Stimulated activated CD4-positive, alpha-beta T cell treated with anti-CD3 and anti-CD28 coated beads, TNF-alpha, amount 100 ng/mL, for 1 hour (primary cell): ENCODE measurements at regions not wholly inside any gene's neighbourhood (a gene's known extent, or its start where the extent isn't known, plus 50 kb on each side); places are given as distances from the start of the nearest gene placed in this dataset.

Experiments used
- DNase-seq, 3 donors: peaks; one replicate each; pipeline ENCODE4 v3.0.0-alpha.2; 2020; ENCODE audit warnings: low read depth in 3 of 3, low spot score in 1 of 3

- no peak for DNase-seq
Measured at GRCh38 chr2:176753205-176753604, 459.4 kb upstream of the HNRNPA3 start.

GRCh38 chr2:176753752-176754474 is 458.7 kb upstream of the HNRNPA3 start:
- DNase-seq = no peak

DNA sequence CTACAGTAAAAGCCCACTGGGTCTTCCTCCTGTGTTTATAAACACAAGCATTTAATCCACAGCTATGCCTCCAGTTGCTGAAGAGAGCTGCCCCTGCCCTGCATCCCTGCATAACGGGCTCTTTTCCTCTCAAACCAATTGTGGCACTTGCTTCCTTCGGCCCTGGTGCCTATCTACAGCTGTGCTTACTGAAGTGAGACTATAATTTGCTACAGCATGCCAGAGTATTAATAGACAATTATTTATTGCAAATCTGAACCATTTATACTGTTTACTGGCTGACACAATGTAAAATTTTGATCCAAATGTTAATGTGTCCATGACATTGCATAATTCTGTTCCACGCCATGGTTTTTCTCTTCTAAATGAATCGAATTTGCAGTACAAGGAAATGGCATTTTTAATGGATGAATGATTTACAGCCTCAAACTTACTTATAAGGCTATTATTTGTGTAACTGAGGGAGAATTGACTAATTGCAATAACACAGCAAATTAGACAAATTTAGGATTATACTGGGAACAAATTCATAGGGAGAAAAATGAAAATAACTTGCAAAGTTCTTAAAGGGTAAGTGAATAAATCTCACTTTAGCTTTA is 457.0 kb upstream of the HNRNPA3 start:
- DNase-seq = no peak

GRCh38 chr2:176758426-176758825 is 454.2 kb upstream of the HNRNPA3 start:
- no peak for DNase-seq

DNA sequence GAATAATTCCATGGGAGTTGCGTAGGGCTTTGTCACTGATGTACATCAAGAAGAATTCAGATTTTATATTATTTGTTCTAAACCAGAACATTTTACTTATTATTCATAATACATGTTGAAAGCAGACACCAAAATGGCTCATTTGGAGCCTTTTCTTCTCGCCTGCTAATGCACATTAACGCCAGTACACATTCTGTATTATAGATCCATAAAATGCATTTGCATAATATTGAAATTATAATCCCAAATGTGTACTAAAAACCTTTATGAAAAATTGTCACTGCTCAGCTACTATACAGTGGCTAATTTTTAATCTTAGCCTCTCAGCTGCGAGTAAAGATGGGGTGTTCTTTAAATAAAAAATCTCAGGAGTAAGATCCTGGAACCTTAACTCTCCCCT is 452.2 kb upstream of the HNRNPA3 start:
- no peak for DNase-seq

- DNase-seq = no peak
Measured at GRCh38 chr2:176763130-176763529, 449.5 kb upstream of the HNRNPA3 start.

- no peak for DNase-seq
Measured at GRCh38 chr2:176763851-176764404, 448.7 kb upstream of the HNRNPA3 start.

DNA sequence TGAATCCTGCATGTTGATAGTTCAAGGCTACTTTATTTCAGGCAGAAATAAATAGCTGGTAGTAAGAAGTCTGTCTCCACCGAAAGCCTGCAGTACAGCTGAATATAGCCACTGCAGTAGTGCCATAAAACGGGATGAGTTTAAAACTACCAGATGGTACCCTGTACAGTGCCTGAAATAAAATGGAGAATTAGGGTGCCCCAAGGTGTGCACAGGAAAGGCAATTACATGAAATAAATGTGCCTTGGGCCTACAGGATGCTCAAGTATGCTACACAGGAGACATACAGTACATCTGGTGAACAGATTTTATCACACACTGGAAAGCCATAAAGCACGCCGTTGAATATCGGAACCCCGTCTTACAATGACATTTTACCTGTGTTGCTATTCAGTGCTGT is 447.7 kb upstream of the HNRNPA3 start:
- no peak for DNase-seq

DNA sequence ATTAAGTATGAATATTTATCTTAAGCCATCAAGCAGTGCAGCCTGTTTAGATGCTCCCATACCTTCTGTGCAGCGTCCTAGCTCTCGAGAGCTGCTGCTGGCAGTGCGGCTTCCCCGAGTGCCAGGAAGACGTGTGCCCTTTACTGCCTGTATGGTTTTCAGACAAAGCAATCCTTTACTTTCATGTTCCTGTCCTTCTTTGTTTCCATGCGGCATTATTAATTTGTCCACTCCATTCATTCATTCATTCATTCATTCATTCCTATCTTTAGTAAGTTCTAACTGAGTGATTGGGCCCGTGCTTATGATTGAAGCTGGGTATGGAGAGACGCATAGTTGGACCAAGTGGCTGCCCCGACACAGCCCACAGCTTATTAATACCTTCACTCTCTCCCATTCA is 446.6 kb upstream of the HNRNPA3 start:
- DNase-seq = no peak

DNA sequence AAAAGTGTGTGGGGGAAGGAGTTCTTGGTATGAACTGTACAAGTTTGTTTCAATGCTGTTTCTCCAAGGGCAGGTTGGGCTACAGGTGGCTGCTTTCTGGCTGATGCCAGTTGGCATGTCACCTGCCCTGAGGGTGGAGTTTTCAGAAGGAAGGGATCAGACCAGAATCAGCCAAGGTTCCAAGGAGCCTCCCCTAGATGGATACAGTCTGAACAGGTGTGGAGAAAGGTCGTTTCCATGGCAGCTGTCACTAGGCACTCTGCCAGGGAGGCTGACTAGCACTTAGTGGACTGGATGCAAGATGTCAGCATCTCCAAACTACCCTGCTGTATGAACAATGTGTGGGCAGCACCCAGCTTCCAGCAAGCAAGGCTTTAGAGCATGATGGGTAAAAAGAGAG is 444.4 kb upstream of the HNRNPA3 start:
- DNase-seq = no peak

DNA sequence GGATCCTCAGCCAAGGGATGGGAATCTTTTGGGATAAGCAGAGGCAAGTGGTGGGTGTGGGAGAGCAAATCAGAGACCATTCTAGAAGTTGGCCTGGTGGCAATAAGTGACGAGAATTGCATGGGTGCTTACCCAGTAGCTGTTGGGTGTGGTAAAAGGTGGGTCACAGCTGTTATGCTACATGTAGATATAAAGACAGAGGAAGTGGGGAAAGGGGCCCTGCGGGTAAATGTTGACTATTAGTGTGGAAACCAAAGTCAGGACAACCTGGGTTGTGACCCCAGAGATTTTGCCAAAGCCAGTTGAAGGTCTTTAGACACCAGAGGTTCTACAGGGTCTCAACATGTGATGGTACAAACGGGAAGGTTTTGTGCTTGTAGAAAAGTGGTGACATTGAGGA is 443.6 kb upstream of the HNRNPA3 start:
- no peak for DNase-seq

GRCh38 chr2:176769499-176770370 is 442.9 kb upstream of the HNRNPA3 start:
- DNase-seq = no peak

GRCh38 chr2:176772816-176773215 is 439.8 kb upstream of the HNRNPA3 start:
- no peak for DNase-seq

DNA sequence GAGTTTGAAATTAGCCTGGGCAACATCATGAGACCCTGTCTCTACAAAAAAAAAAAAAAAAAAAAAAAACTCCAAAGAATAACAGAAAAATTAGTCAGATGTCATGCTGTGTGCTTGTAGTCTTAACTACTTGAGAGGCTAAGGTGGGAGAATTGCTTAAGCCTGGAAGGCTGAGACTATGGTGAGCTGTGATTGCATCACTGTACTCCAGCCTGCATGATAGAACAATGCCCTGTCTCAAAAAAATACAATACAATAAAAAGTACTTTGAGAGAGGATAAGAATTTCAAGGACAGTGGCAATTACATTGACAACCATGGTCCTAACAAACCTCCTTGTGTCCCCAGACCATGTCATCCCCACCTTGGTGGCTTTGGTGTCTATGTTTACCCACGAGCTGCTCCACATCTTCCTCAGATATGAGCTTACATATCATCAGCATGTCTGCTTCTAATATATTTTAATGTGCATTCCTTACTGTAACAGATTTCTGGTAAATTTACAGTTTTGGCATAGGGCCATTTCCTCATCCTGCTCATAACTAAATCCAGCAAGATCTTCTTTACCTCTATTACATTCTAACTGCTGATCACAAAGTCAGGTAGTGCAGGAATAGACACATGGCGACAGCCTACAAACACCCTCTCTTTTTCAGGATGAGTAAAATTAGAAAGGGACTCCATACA is 437.7 kb upstream of the HNRNPA3 start:
- DNase-seq = no peak

- no peak for DNase-seq
Measured at GRCh38 chr2:176777262-176777661, 435.3 kb upstream of the HNRNPA3 start.

DNA sequence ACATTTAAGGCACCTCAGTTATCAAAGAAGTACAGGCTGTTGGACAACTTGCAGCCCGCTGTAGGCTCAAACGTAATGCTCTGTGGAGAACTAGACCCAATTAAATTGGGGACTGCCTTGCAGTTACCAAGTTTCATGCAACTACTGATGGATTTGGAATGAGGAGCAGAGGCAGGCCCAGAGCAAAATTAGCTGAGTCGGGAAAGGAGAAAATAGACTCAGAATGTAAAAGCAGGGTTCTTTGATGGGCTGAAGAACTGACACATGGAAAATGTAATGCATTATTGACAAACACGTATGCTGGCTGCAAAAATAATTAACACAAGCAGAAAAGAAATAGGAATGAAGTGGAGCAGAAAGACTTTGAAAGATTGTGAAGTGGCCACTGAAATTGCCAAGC is 432.7 kb upstream of the HNRNPA3 start:
- DNase-seq = no peak

DNA sequence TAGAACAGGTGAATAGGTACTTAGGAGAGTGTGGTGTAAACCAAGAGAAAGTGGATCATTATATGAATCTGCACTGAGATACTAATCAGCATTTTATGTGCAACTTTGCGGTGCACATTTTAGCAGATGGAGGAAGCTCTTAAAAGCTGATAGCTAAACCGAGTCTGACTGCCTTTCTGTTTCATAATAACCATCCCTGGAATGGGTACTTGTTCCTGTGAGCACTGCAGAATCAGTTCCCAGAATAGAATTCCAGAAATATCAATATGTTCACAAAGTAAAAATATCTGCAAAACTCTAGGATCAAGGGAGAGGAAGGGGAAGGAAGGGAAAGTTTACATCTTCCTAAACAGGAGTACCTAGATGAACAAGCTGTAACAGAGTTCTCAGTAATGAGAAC is 432.2 kb upstream of the HNRNPA3 start:
- DNase-seq = no peak

DNA sequence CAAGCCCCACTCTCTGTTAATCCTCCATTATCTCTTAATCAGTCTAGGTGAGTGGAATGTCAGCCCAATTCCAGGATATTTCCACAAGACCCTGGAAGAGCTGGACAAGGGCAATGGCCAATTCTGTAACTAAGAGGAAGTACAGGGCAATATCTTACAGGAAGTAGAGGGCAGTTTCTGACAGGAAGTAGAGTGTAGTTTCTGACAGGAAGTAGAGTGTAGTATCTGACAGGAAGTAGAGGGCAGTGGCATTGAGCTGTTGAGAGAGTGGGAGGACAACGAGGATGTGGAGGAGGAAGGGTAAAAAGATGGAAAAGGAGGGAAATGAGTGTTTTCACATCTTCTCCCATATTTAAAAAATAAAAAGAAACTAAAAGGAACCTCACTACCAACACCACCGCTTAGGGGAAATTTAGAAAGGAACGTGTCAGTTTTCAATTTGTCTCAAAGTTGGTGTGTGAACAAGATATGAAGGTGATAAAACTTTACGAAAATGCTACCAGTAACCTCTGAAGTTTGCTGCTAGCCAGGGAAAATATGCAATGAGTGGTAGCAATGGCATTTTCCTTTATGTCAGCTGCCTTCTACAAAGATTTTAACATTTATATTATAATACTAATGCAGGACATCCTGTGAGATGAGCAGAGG is 430.9 kb upstream of the HNRNPA3 start:
- DNase-seq = no peak

- DNase-seq = no peak
Measured at GRCh38 chr2:176784633-176785200, 427.9 kb upstream of the HNRNPA3 start.

DNA sequence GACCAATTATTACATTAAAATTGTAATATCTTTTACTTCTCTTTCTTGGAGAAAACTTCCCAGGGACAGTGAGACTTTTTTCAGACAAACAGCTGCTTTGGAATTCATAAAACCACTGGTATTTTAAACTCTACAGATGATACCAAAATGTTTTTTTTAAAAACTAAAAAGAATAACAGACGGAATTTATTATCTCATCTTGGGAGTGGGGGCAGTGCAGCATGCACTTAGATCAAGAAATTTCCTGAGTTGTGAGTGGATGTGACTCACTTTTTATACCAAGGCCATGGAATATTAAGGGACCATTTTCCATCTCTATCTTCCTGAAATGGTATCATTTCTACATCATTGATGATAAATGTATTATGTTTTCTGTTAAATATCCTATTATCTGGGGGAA is 422.8 kb upstream of the HNRNPA3 start:
- DNase-seq = no peak
